Stimulated activated naive CD8-positive, alpha-beta T cell treated with anti-CD3 and anti-CD28 coated beads, Interleukin-15, amount 100 ng/mL, for 72 hours (primary cell): ENCODE measurements at regions not wholly inside any gene's neighbourhood (a gene's known extent, or its start where the extent isn't known, plus 50 kb on each side); places are given as distances from the start of the nearest gene placed in this dataset.
"Not testable (repeated sequence)": the region's sequence is repeated elsewhere in the genome, so short reads cannot be mapped to it uniquely, and the experiment has no call there.

Experiments used
- ATAC-seq: fragments of 150-1000 bp; cut with Tn5 transposase; 2 replicates; pipeline ENCODE4 v1.10.0; 2021; ENCODE audit warnings: mild to moderate bottlenecking, moderate library complexity
- DNase-seq, 2 donors: peaks; one replicate each; pipeline ENCODE4 v3.0.0; 2021 to 2022
- H3K27ac Mint-ChIP-seq, 2 donors: one replicate each; pipeline ENCODE4 v1.8.0; 2022; ENCODE audit warnings: mild to moderate bottlenecking in 2 of 2, mixed read lengths in 2 of 2, moderate library complexity in 2 of 2
- H3K27me3 Mint-ChIP-seq: one replicate; pipeline ENCODE4 v1.8.0; 2022; ENCODE audit warnings: mixed read lengths
- H3K4me1 Mint-ChIP-seq: one replicate; pipeline ENCODE4 v1.8.0; 2022; ENCODE audit warnings: mild to moderate bottlenecking, mixed read lengths
- H3K4me3 Mint-ChIP-seq, 2 donors: one replicate each; pipeline ENCODE4 v1.8.0; 2022; ENCODE audit warnings: mild to moderate bottlenecking in 2 of 2, mixed read lengths in 2 of 2, moderate library complexity in 1 of 2
- H3K9me3 Mint-ChIP-seq, 2 donors: one replicate each; pipeline ENCODE4 v1.8.0; 2022; ENCODE audit warnings: mixed read lengths in 2 of 2

GRCh38 chr5:110985882-110986281 lies 85.6 kb upstream of the TSLP start:
- H3K4me3 Mint-ChIP-seq, H3K4me1 Mint-ChIP-seq, H3K27me3 Mint-ChIP-seq, DNase-seq, H3K27ac Mint-ChIP-seq, ATAC-seq: not testable (repeated sequence)
- H3K9me3 Mint-ChIP-seq, result peaks cover 21 to 28% of the 10 kb centered on the region in 2 donors

- H3K27me3 Mint-ChIP-seq, H3K4me1 Mint-ChIP-seq, H3K27ac Mint-ChIP-seq, DNase-seq, H3K4me3 Mint-ChIP-seq, ATAC-seq: not testable (repeated sequence)
- H3K9me3 Mint-ChIP-seq, result peaks cover 21 to 31% of the 10 kb centered on the region in 2 donors
These were observed 83.9 kb upstream of the TSLP start for GRCh38 chr5:110987573-110987972.

GRCh38 chr5:110996742-110997141 lies 74.8 kb upstream of the TSLP start:
- H3K4me1 Mint-ChIP-seq, result no peaks in the 10 kb centered on the region
- no peak overlapping the region for H3K27ac Mint-ChIP-seq
- peaks cover 5 to 15% of the 10 kb centered on the region in 2 donors for H3K9me3 Mint-ChIP-seq
- DNase-seq (no peak), ATAC-seq (no peak)
- H3K4me3 Mint-ChIP-seq, result no peak overlapping the region
- H3K27me3 Mint-ChIP-seq, result peaks cover 5% of the 10 kb centered on the region

GRCh38 chr5:111002036-111002435 lies 69.5 kb upstream of the TSLP start:
- Mint-ChIP-seq H3K27ac (no peak overlapping the region), H3K4me3 (no peak overlapping the region), H3K4me1 (no peaks in the 10 kb centered on the region), H3K9me3 (peaks cover 5 to 6% of the 10 kb centered on the region in 2 donors), H3K27me3 (peaks cover 12% of the 10 kb centered on the region)
- DNase-seq, result no peak
- ATAC-seq, result no peak

GRCh38 chr5:111003623-111004022 lies 67.9 kb upstream of the TSLP start:
- peaks cover 5 to 6% of the 10 kb centered on the region in 2 donors for H3K9me3 Mint-ChIP-seq
- H3K27me3 Mint-ChIP-seq, result peaks cover 13% of the 10 kb centered on the region
- ATAC-seq, result no peak
- no peaks in the 10 kb centered on the region for H3K4me1 Mint-ChIP-seq
- no peak overlapping the region for H3K27ac Mint-ChIP-seq
- H3K4me3 Mint-ChIP-seq, result no peak overlapping the region
- DNase-seq, result no peak

- Mint-ChIP-seq H3K27ac (no peak overlapping the region), H3K4me1 (no peaks in the 10 kb centered on the region), H3K9me3 (peaks cover 5 to 6% of the 10 kb centered on the region in 2 donors), H3K4me3 (no peak overlapping the region), H3K27me3 (peaks cover 20% of the 10 kb centered on the region)
- no peak for DNase-seq
- ATAC-seq, result no peak
These were observed 67.2 kb upstream of the TSLP start for GRCh38 chr5:111004291-111004690.

GRCh38 chr5:111010783-111011182 lies 60.7 kb upstream of the TSLP start:
- Mint-ChIP-seq H3K4me1 (no peaks in the 10 kb centered on the region), H3K4me3 (no peak overlapping the region), H3K27ac (no peak overlapping the region), H3K9me3 (no peaks in the 10 kb centered on the region), H3K27me3 (peaks cover 35% of the 10 kb centered on the region)
- DNase-seq, result no peak
- ATAC-seq, result no peak

GRCh38 chr5:111013011-111013410 lies 58.5 kb upstream of the TSLP start:
- Mint-ChIP-seq H3K4me3 (no peak overlapping the region), H3K9me3 (no peaks in the 10 kb centered on the region), H3K4me1 (no peaks in the 10 kb centered on the region), H3K27me3 (peaks cover 40% of the 10 kb centered on the region), H3K27ac (no peak overlapping the region)
- no peak for DNase-seq
- ATAC-seq, result no peak

- H3K27me3 Mint-ChIP-seq, result peaks cover 22% of the 10 kb centered on the region
- DNase-seq, result no peak
- no peaks in the 10 kb centered on the region for H3K9me3 Mint-ChIP-seq
- no peak overlapping the region for H3K27ac Mint-ChIP-seq
- no peak for ATAC-seq
- no peaks in the 10 kb centered on the region for H3K4me1 Mint-ChIP-seq
- H3K4me3 Mint-ChIP-seq, result no peak overlapping the region
These were observed 54.7 kb upstream of the TSLP start for GRCh38 chr5:111016801-111017200.

- Mint-ChIP-seq H3K4me1 (no peaks in the 10 kb centered on the region), H3K4me3 (no peak overlapping the region), H3K27ac (no peak overlapping the region), H3K27me3 (peaks cover 22% of the 10 kb centered on the region), H3K9me3 (no peaks in the 10 kb centered on the region)
- ATAC-seq (no peak), DNase-seq (no peak)
These were observed 53.8 kb upstream of the TSLP start for GRCh38 chr5:111017731-111018130.
